DOHH2 (cell line): ENCODE measurements at regions not wholly inside any gene's neighbourhood (a gene's known extent, or its start where the extent isn't known, plus 50 kb on each side); places are given as distances from the start of the nearest gene placed in this dataset.
A peak's percentile ranks its signal among the peaks of the same experiment; 100 is the strongest.

Source experiments
- H3F3A ChIP-seq: fragments of 200-600 bp; sonication (generic), shearing (Covaris generic); 2 replicates; pipeline ENCODE4 v1.6.0; 2016; ENCODE audit warnings: antibody characterized with exemption, mild to moderate bottlenecking; ENCODE audit not compliant: control insufficient read depth, insufficient read depth
- H3K27ac ChIP-seq: fragments of 200-600 bp; sonication (generic); 2 replicates; pipeline ENCODE4 v1.5.1; 2014; ENCODE audit warnings: low read depth, mild to moderate bottlenecking, low read length, moderate library complexity
- H3K27me3 ChIP-seq: fragments of 200-600 bp; sonication (generic); 2 replicates; pipeline ENCODE4 v1.6.1; 2014; ENCODE audit warnings: mild to moderate bottlenecking, low read length, mixed read lengths; ENCODE audit not compliant: control insufficient read depth
- H3K36me3 ChIP-seq: fragments of 200-600 bp; sonication (generic); 2 replicates; pipeline ENCODE4 v1.6.1; 2014; ENCODE audit warnings: mild to moderate bottlenecking, low read length, moderate library complexity, mixed read lengths; ENCODE audit not compliant: control insufficient read depth
- H3K4me1 ChIP-seq: fragments of 200-600 bp; sonication (generic); 2 replicates; pipeline ENCODE4 v1.6.1; 2014; ENCODE audit warnings: mild to moderate bottlenecking, low read length, mixed read lengths; ENCODE audit not compliant: control insufficient read depth
- H3K4me2 ChIP-seq: fragments of 200-600 bp; sonication (generic); 2 replicates; pipeline ENCODE4 v1.6.0; 2014; ENCODE audit warnings: mild to moderate bottlenecking, low read length, moderate library complexity
- H3K4me3 ChIP-seq: fragments of 200-600 bp; sonication (generic); 2 replicates; pipeline ENCODE4 v1.5.1; 2014; ENCODE audit warnings: mild to moderate bottlenecking, low read length, mixed read lengths
- H3K79me2 ChIP-seq: fragments of 200-600 bp; sonication (generic); 2 replicates; pipeline ENCODE4 v1.6.1; 2014; ENCODE audit warnings: mild to moderate bottlenecking, low read length, mixed read lengths; ENCODE audit not compliant: control insufficient read depth
- H3K9me2 ChIP-seq: fragments of 200-600 bp; sonication (generic); replicated peaks from 2 replicates; pipeline ENCODE4 v1.6.1; 2014; ENCODE audit warnings: mild to moderate bottlenecking, low read length, mixed read lengths; ENCODE audit not compliant: control insufficient read depth
- H3K9me3 ChIP-seq: fragments of 200-600 bp; sonication (generic); 2 replicates; pipeline ENCODE4 v1.6.1; 2014; ENCODE audit warnings: antibody characterized with exemption, low read length, mixed read lengths; ENCODE audit not compliant: control insufficient read depth, insufficient read depth
- H4K20me1 ChIP-seq: fragments of 200-600 bp; sonication (generic); 2 replicates; pipeline ENCODE4 v1.6.0; 2014; ENCODE audit warnings: low read depth, mild to moderate bottlenecking, antibody characterized with exemption, low read length, moderate library complexity; ENCODE audit not compliant: control insufficient read depth, insufficient read depth
- EZH2phosphoT487 ChIP-seq: fragments of 200-600 bp; sonication (generic); IDR thresholded peaks from 2 replicates; pipeline ENCODE4 v1.6.1; 2017; ENCODE audit warnings: borderline replicate concordance, mild to moderate bottlenecking, antibody characterized with exemption, low read length, moderate library complexity, mixed read lengths
- TF ChIP-seq, protein P1 (sequence below): fragments of 200-600 bp; sonication (generic); IDR thresholded peaks from one replicate; pipeline ENCODE4 v1.5.1; 2014; ENCODE audit warnings: antibody characterized with exemption, mild to moderate bottlenecking, low read depth, low read length; ENCODE audit not compliant: poor library complexity, severe bottlenecking

GRCh38 chr4:128686810-128687209 is 122.7 kb upstream of the JADE1 start:
- TF ChIP-seq EZH2phosphoT487, result no peak
- TF ChIP-seq, protein P1, sequence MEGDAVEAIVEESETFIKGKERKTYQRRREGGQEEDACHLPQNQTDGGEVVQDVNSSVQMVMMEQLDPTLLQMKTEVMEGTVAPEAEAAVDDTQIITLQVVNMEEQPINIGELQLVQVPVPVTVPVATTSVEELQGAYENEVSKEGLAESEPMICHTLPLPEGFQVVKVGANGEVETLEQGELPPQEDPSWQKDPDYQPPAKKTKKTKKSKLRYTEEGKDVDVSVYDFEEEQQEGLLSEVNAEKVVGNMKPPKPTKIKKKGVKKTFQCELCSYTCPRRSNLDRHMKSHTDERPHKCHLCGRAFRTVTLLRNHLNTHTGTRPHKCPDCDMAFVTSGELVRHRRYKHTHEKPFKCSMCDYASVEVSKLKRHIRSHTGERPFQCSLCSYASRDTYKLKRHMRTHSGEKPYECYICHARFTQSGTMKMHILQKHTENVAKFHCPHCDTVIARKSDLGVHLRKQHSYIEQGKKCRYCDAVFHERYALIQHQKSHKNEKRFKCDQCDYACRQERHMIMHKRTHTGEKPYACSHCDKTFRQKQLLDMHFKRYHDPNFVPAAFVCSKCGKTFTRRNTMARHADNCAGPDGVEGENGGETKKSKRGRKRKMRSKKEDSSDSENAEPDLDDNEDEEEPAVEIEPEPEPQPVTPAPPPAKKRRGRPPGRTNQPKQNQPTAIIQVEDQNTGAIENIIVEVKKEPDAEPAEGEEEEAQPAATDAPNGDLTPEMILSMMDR, result no peak
- no peaks in the 10 kb centered on the region for H3K9me2 ChIP-seq
- no peaks in the 10 kb centered on the region for H3K36me3 ChIP-seq
- H3K27ac ChIP-seq, result no peak overlapping the region
- H3K79me2 ChIP-seq, result no peaks in the 10 kb centered on the region
- H3K27me3 ChIP-seq, result no peaks in the 10 kb centered on the region
- H3K4me2 ChIP-seq, result no peak overlapping the region
- no peak overlapping the region for H3K4me3 ChIP-seq
- no peaks in the 10 kb centered on the region for H3K9me3 ChIP-seq
- peaks cover 4% of the 10 kb centered on the region; the same call in 1 of the 2 replicates for H3F3A ChIP-seq
- no peaks in the 10 kb centered on the region for H4K20me1 ChIP-seq
- H3K4me1 ChIP-seq, result peaks cover 19% of the 10 kb centered on the region

DNA sequence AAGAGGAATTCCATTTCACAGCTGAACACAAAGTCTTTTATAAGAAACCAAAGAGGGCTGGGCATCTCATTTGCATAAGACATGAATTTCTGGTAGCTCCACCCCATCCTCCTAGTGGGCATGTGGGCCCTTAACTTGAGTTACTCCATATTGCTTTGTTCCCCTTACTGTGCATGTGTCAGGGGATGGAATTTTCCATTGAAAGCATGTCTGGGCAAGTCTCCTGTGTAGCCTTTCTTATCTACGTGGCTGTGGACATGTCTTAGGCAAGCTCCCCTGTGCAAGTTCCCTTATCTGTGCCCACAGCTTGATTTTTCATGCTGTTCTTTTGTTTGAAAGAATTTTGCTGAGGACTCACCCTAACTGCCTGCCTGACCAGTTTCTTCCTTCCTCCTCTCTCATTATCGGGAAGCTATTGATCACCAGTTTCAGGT is 123.5 kb upstream of the JADE1 start:
- H3K4me1 ChIP-seq, result peaks cover 19% of the 10 kb centered on the region
- no peaks in the 10 kb centered on the region for H3K36me3 ChIP-seq
- no peak overlapping the region for H3K27ac ChIP-seq
- H4K20me1 ChIP-seq, result no peaks in the 10 kb centered on the region
- H3F3A ChIP-seq, result peaks cover 4% of the 10 kb centered on the region; the same call in 1 of the 2 replicates
- no peaks in the 10 kb centered on the region for H3K9me2 ChIP-seq
- H3K4me2 ChIP-seq, result no peak overlapping the region
- H3K79me2 ChIP-seq, result no peaks in the 10 kb centered on the region
- no peaks in the 10 kb centered on the region for H3K27me3 ChIP-seq
- no peak overlapping the region for H3K4me3 ChIP-seq
- no peaks in the 10 kb centered on the region for H3K9me3 ChIP-seq
- no peak for TF ChIP-seq EZH2phosphoT487
- TF ChIP-seq, protein P1, result no peak

DNA sequence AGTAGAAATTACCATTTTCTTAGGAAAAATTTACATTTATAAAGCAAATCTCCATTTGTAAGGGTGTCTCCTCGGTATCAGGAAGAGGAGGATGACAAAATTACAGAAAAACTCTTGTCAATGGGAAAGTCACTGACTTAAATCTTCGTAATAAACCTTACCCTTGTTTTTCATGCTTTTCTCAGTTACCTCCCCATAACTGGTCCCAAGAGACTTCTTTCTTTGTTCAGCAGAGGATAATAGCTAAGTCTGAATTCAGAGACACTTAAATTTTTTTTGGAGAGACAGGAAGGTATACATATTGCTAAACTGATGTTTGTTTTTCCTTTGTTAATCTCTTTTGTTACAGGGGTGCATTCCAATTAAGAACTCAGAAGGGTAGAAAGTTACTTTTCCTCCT is 125.5 kb upstream of the JADE1 start:
- Histone ChIP-seq H3K36me3 (no peaks in the 10 kb centered on the region), H3K79me2 (no peaks in the 10 kb centered on the region), H3K9me3 (no peaks in the 10 kb centered on the region), H3K4me2 (peak overlapping the region; percentile 40), H3K27ac (no peak overlapping the region), H3F3A (peaks cover 4% of the 10 kb centered on the region; the same call in 1 of the 2 replicates), H3K9me2 (no peaks in the 10 kb centered on the region), H4K20me1 (no peaks in the 10 kb centered on the region), H3K4me3 (no peak overlapping the region), H3K4me1 (peaks cover 19% of the 10 kb centered on the region), H3K27me3 (no peaks in the 10 kb centered on the region)
- TF ChIP-seq EZH2phosphoT487, result no peak
- TF ChIP-seq, protein P1, result no peak
